ENCODE measurements at regions not wholly inside any gene's neighbourhood (a gene's known extent, or its start where the extent isn't known, plus 50 kb on each side); places are given as distances from the start of the nearest gene placed in this dataset.

GRCh38 chr6:104483225-104483834, 376.4 kb downstream of the HACE1 start:
- H3F3A ChIP-seq (ENCODE audit: insufficient read depth): no peaks in the 10 kb centered on the region
- H3K36me3 ChIP-seq (ENCODE audit: low read length): no peaks in the 10 kb centered on the region
- H3K4me2 ChIP-seq (ENCODE audit: low read depth, low read length, poor library complexity, severe bottlenecking): no peak overlapping the region
- no peak overlapping the region for H2AFZ ChIP-seq (ENCODE audit: low read depth, low read length, severe bottlenecking)
- no peak overlapping the region for H3K4me3 ChIP-seq (ENCODE audit: insufficient read depth, low read length, poor library complexity, severe bottlenecking)
- H3K9ac ChIP-seq (ENCODE audit: low read length): no peak overlapping the region
- H3K9me3 ChIP-seq (ENCODE audit: insufficient read depth, low read length): no peaks in the 10 kb centered on the region
- no peaks in the 10 kb centered on the region for H4K20me1 ChIP-seq (ENCODE audit: low read depth, low read length)
- no peak overlapping the region for H3K27ac ChIP-seq (ENCODE audit: low read depth, low read length)
- H3K79me2 ChIP-seq (ENCODE audit: insufficient read depth, low read length): no peaks in the 10 kb centered on the region
- H3K9me2 ChIP-seq (replicated peaks; ENCODE audit: insufficient read depth, low read length): no peaks in the 10 kb centered on the region
- H3K27me3 ChIP-seq (ENCODE audit: low read length): no peaks in the 10 kb centered on the region
- TF ChIP-seq EZH2phosphoT487 (conservative IDR thresholded peaks at IDR 0.05; ENCODE audit: low read length) (no peak), CTCF (IDR thresholded peaks at IDR 0.05; ENCODE audit: insufficient read depth, low read length, poor library complexity, severe bottlenecking) (no peak)

- TF ChIP-seq CTCF (IDR thresholded peaks at IDR 0.05; ENCODE audit: insufficient read depth, low read length, poor library complexity, severe bottlenecking): no peak
- TF ChIP-seq EZH2phosphoT487 (conservative IDR thresholded peaks at IDR 0.05; ENCODE audit: low read length): no peak
- no peak overlapping the region for H3K4me3 ChIP-seq (ENCODE audit: insufficient read depth, low read length, poor library complexity, severe bottlenecking)
- no peak overlapping the region for H2AFZ ChIP-seq (ENCODE audit: low read depth, low read length, severe bottlenecking)
- H3K9ac ChIP-seq (ENCODE audit: low read length): no peak overlapping the region
- H3K4me2 ChIP-seq (ENCODE audit: low read depth, low read length, poor library complexity, severe bottlenecking): no peak overlapping the region
- no peaks in the 10 kb centered on the region for H3K79me2 ChIP-seq (ENCODE audit: insufficient read depth, low read length)
- H4K20me1 ChIP-seq (ENCODE audit: low read depth, low read length): no peaks in the 10 kb centered on the region
- no peak overlapping the region for H3K27ac ChIP-seq (ENCODE audit: low read depth, low read length)
- H3F3A ChIP-seq (ENCODE audit: insufficient read depth): no peaks in the 10 kb centered on the region
- H3K36me3 ChIP-seq (ENCODE audit: low read length): no peaks in the 10 kb centered on the region
- no peaks in the 10 kb centered on the region for H3K9me2 ChIP-seq (replicated peaks; ENCODE audit: insufficient read depth, low read length)
- no peaks in the 10 kb centered on the region for H3K27me3 ChIP-seq (ENCODE audit: low read length)
- H3K9me3 ChIP-seq (ENCODE audit: insufficient read depth, low read length): no peaks in the 10 kb centered on the region
Observed at GRCh38 chr6:104477569-104477968, 382.1 kb downstream of the HACE1 start.

GRCh38 chr6:104473021-104473429, 386.7 kb downstream of the HACE1 start:
- Histone ChIP-seq H3K4me2 (ENCODE audit: low read depth, low read length, poor library complexity, severe bottlenecking) (no peak overlapping the region), H3F3A (ENCODE audit: insufficient read depth) (no peaks in the 10 kb centered on the region), H3K9me3 (ENCODE audit: insufficient read depth, low read length) (no peaks in the 10 kb centered on the region), H4K20me1 (ENCODE audit: low read depth, low read length) (no peaks in the 10 kb centered on the region), H3K9me2 (replicated peaks; ENCODE audit: insufficient read depth, low read length) (no peaks in the 10 kb centered on the region), H3K27ac (ENCODE audit: low read depth, low read length) (no peak overlapping the region), H3K27me3 (ENCODE audit: low read length) (no peaks in the 10 kb centered on the region), H3K4me3 (ENCODE audit: insufficient read depth, low read length, poor library complexity, severe bottlenecking) (no peak overlapping the region), H3K79me2 (ENCODE audit: insufficient read depth, low read length) (no peaks in the 10 kb centered on the region), H3K9ac (ENCODE audit: low read length) (no peak overlapping the region), H2AFZ (ENCODE audit: low read depth, low read length, severe bottlenecking) (no peak overlapping the region), H3K36me3 (ENCODE audit: low read length) (no peaks in the 10 kb centered on the region)
- TF ChIP-seq CTCF (IDR thresholded peaks at IDR 0.05; ENCODE audit: insufficient read depth, low read length, poor library complexity, severe bottlenecking): no peak
- no peak for TF ChIP-seq EZH2phosphoT487 (conservative IDR thresholded peaks at IDR 0.05; ENCODE audit: low read length)
